ENCODE measurements at regions not wholly inside any gene's neighbourhood (a gene's known extent, or its start where the extent isn't known, plus 50 kb on each side); places are given as distances from the start of the nearest gene placed in this dataset.

GRCh38 chr9:129242971-129243561 is 65.0 kb upstream of the IER5L start:
- ATAC-seq, result peak; percentile 20; the same call in 2 of the 3 replicates
- no peak for TF ChIP-seq ZC3H10 (CRISPR knock-in tag; IDR thresholded peaks at IDR 0.05)
- no peak for TF ChIP-seq TOX (CRISPR knock-in tag; IDR thresholded peaks at IDR 0.05; ENCODE audit: borderline replicate concordance)

- TF ChIP-seq ZNF70 (CRISPR knock-in tag; IDR thresholded peaks at IDR 0.05) (no peak), ZFP30 (CRISPR knock-in tag; IDR thresholded peaks at IDR 0.05) (no peak), ZC3H10 (CRISPR knock-in tag; IDR thresholded peaks at IDR 0.05) (no peak), CSRNP3 (CRISPR knock-in tag; IDR thresholded peaks at IDR 0.05) (no peak), CSDC2 (CRISPR knock-in tag; IDR thresholded peaks at IDR 0.05) (no peak), POU6F1 (CRISPR knock-in tag; IDR thresholded peaks at IDR 0.05; ENCODE audit: borderline replicate concordance, low read depth) (no peak), BACH2 (CRISPR knock-in tag; IDR thresholded peaks at IDR 0.05; ENCODE audit: borderline replicate concordance) (no peak), SNAI2 (CRISPR knock-in tag; IDR thresholded peaks at IDR 0.05) (no peak), RARB (CRISPR knock-in tag; IDR thresholded peaks at IDR 0.05) (no peak), PATZ1 (CRISPR knock-in tag; IDR thresholded peaks at IDR 0.05; ENCODE audit: borderline replicate concordance) (no peak), ZNF8 (CRISPR knock-in tag; IDR thresholded peaks at IDR 0.05) (no peak), ISL1 (CRISPR knock-in tag; IDR thresholded peaks at IDR 0.05) (no peak), OSR1 (CRISPR knock-in tag; IDR thresholded peaks at IDR 0.05) (no peak), CREB5 (CRISPR knock-in tag; IDR thresholded peaks at IDR 0.05; ENCODE audit: low read depth) (no peak), PPARA (CRISPR knock-in tag; IDR thresholded peaks at IDR 0.05; ENCODE audit: borderline replicate concordance) (no peak), ARNTL (CRISPR knock-in tag; IDR thresholded peaks at IDR 0.05; ENCODE audit: borderline replicate concordance, low read depth) (no peak), ESRRG (CRISPR knock-in tag; IDR thresholded peaks at IDR 0.05) (no peak)
- no peak for ATAC-seq
Observed at GRCh38 chr9:129242191-129242941, 64.3 kb upstream of the IER5L start.

- ATAC-seq, result no peak
Observed at GRCh38 chr9:129241725-129242124, 63.7 kb upstream of the IER5L start.

More at GRCh38 chr9:129241725-129242124, 63.7 kb upstream of the IER5L start:
- no peak for TF ChIP-seq ZFP3 (CRISPR knock-in tag; IDR thresholded peaks at IDR 0.05)
- TF ChIP-seq RARB (CRISPR knock-in tag; IDR thresholded peaks at IDR 0.05), result no peak
- TF ChIP-seq PATZ1 (CRISPR knock-in tag; IDR thresholded peaks at IDR 0.05; ENCODE audit: borderline replicate concordance), result no peak
- TF ChIP-seq ARNTL (CRISPR knock-in tag; IDR thresholded peaks at IDR 0.05; ENCODE audit: borderline replicate concordance, low read depth), result no peak
- TF ChIP-seq ZNF565 (CRISPR knock-in tag; conservative IDR thresholded peaks at IDR 0.05; ENCODE audit: low read depth), result no peak
- no peak for TF ChIP-seq ESRRG (CRISPR knock-in tag; IDR thresholded peaks at IDR 0.05)
- no peak for TF ChIP-seq ZNF8 (CRISPR knock-in tag; IDR thresholded peaks at IDR 0.05)
- no peak for TF ChIP-seq GLIS3 (CRISPR knock-in tag; IDR thresholded peaks at IDR 0.05)
- no peak for TF ChIP-seq POU6F1 (CRISPR knock-in tag; IDR thresholded peaks at IDR 0.05; ENCODE audit: borderline replicate concordance, low read depth)
- TF ChIP-seq PPARA (CRISPR knock-in tag; IDR thresholded peaks at IDR 0.05; ENCODE audit: borderline replicate concordance), result no peak
- TF ChIP-seq ZNF70 (CRISPR knock-in tag; IDR thresholded peaks at IDR 0.05), result no peak
- TF ChIP-seq TCF4 (CRISPR knock-in tag; IDR thresholded peaks at IDR 0.05; ENCODE audit: borderline replicate concordance), result no peak
- TF ChIP-seq CREB5 (CRISPR knock-in tag; IDR thresholded peaks at IDR 0.05; ENCODE audit: low read depth), result no peak
- TF ChIP-seq SNAI2 (CRISPR knock-in tag; IDR thresholded peaks at IDR 0.05), result no peak
- no peak for TF ChIP-seq TOX (CRISPR knock-in tag; IDR thresholded peaks at IDR 0.05; ENCODE audit: borderline replicate concordance)
- no peak for TF ChIP-seq ISL1 (CRISPR knock-in tag; IDR thresholded peaks at IDR 0.05)

All from SK-N-SH treated with all-trans-retinoic acid at 6 μM for 48 hours (cell line).